NCI-H1694 (cell line): ENCODE measurements at regions not wholly inside any gene's neighbourhood (a gene's known extent, or its start where the extent isn't known, plus 50 kb on each side); places are given as distances from the start of the nearest gene placed in this dataset.
"Not testable (repeated sequence)": the region's sequence is repeated elsewhere in the genome, so short reads cannot be mapped to it uniquely, and the experiment has no call there.

Experiments
- DNase-seq: peaks from one replicate; lab custom pipeline; 2025; lab: John Stamatoyannopoulos, UW

GRCh38 chr5:112573441-112573840 is 154.4 kb upstream of the EPB41L4A start:
- no peak for DNase-seq

GRCh38 chr5:112574536-112574935 is 155.5 kb upstream of the EPB41L4A start:
- DNase-seq = no peak

GRCh38 chr5:112576298-112576925 is 157.3 kb upstream of the EPB41L4A start:
- no peak for DNase-seq

- DNase-seq = no peak
Measured at GRCh38 chr5:112579599-112580170, 158.0 kb upstream of the APC start.

- DNase-seq = no peak
Measured at GRCh38 chr5:112581811-112582320, 155.8 kb upstream of the APC start.

GRCh38 chr5:112583166-112583565 is 154.5 kb upstream of the APC start:
- DNase-seq = no peak

GRCh38 chr5:112584781-112585180 is 152.9 kb upstream of the APC start:
- no peak for DNase-seq

- no peak for DNase-seq
Measured at GRCh38 chr5:112586596-112587062, 151.1 kb upstream of the APC start.

- DNase-seq = not testable (repeated sequence)
Measured at GRCh38 chr5:112590858-112591257, 146.8 kb upstream of the APC start.

GRCh38 chr5:112594095-112594850 is 143.4 kb upstream of the APC start:
- DNase-seq = peak; percentile 58

GRCh38 chr5:112594941-112595340 is 142.7 kb upstream of the APC start:
- no peak for DNase-seq

GRCh38 chr5:112597831-112598230 is 139.9 kb upstream of the APC start:
- no peak for DNase-seq

GRCh38 chr5:112600510-112600909 is 137.2 kb upstream of the APC start:
- not testable (repeated sequence) for DNase-seq

GRCh38 chr5:112604732-112605630 is 132.7 kb upstream of the APC start:
- DNase-seq = peak; percentile 22

GRCh38 chr5:112608975-112609374 is 128.7 kb upstream of the APC start:
- no peak for DNase-seq

GRCh38 chr5:112612663-112613062 is 125.0 kb upstream of the APC start:
- no peak for DNase-seq

- DNase-seq = no peak
Measured at GRCh38 chr5:112614285-112614684, 123.4 kb upstream of the APC start.

GRCh38 chr5:112614986-112615385 is 122.7 kb upstream of the APC start:
- no peak for DNase-seq

GRCh38 chr5:112616812-112617547 is 120.7 kb upstream of the APC start:
- DNase-seq = peak; percentile 37

- DNase-seq = no peak
Measured at GRCh38 chr5:112625246-112625645, 112.4 kb upstream of the APC start.
